Upper lobe of right lung (tissue), 1 donor: ENCODE measurements at regions not wholly inside any gene's neighbourhood (a gene's known extent, or its start where the extent isn't known, plus 50 kb on each side); places are given as distances from the start of the nearest gene placed in this dataset.

Experiments
- ATAC-seq: fragments of 200-7000 bp; cut with Tn5 transposase; one replicate; pipeline ENCODE4 v1.9.1; 2020; ENCODE audit warnings: mild to moderate bottlenecking, moderate library complexity
- DNase-seq: peaks from one replicate; pipeline ENCODE4 v3.0.0-alpha.2; 2020
- H3K27ac ChIP-seq: fragments of 200-600 bp; one replicate; pipeline ENCODE4 v1.8.0; 2022
- H3K27me3 ChIP-seq: fragments of 200-600 bp; one replicate; pipeline ENCODE4 v1.8.0; 2022; ENCODE audit warnings: mild to moderate bottlenecking
- H3K36me3 ChIP-seq: fragments of 200-600 bp; one replicate; pipeline ENCODE4 v1.8.0; 2022
- H3K4me1 ChIP-seq: fragments of 200-600 bp; one replicate; pipeline ENCODE4 v1.8.0; 2022
- H3K4me3 ChIP-seq: fragments of 200-600 bp; one replicate; pipeline ENCODE4 v1.8.0; 2022; ENCODE audit warnings: mild to moderate bottlenecking
- H3K9me3 ChIP-seq: fragments of 200-600 bp; one replicate; pipeline ENCODE4 v1.8.0; 2022
- CTCF ChIP-seq: fragments of 200-600 bp; IDR thresholded peaks from one replicate; pipeline ENCODE4 v1.8.0; 2022; ENCODE audit warnings: antibody characterized with exemption
- intact Hi-C: fragments of 100-400 bp; cut with DNase I; formaldehyde crosslinking; loops from one replicate; pipeline ENCODE4 v1.11.0; 2022
- donor health status: DM: no; HTN: yes; CAD: no; lungs with severe emphysema.

- no peak overlapping the region for H3K4me3 ChIP-seq
- no peak for ATAC-seq
- H3K9me3 ChIP-seq = no peaks in the 10 kb centered on the region
- no peaks in the 10 kb centered on the region for H3K36me3 ChIP-seq
- DNase-seq = no peak
- intact Hi-C loops = no loop called here
- H3K27me3 ChIP-seq = no peaks in the 10 kb centered on the region
- H3K27ac ChIP-seq = no peak overlapping the region
- no peak for TF ChIP-seq CTCF
- H3K4me1 ChIP-seq = no peaks in the 10 kb centered on the region
Observed at GRCh38 chr13:75073786-75074185, 408.2 kb downstream of the TBC1D4 start.

- intact Hi-C loops = no loop called here
- Histone ChIP-seq H3K36me3 (no peaks in the 10 kb centered on the region), H3K4me1 (no peaks in the 10 kb centered on the region), H3K27ac (no peak overlapping the region), H3K4me3 (no peak overlapping the region), H3K9me3 (no peaks in the 10 kb centered on the region), H3K27me3 (no peaks in the 10 kb centered on the region)
- no peak for TF ChIP-seq CTCF
- DNase-seq (no peak), ATAC-seq (no peak)
Observed at GRCh38 chr13:75072891-75073290, 409.1 kb downstream of the TBC1D4 start.

- Histone ChIP-seq H3K27ac (no peak overlapping the region), H3K27me3 (no peaks in the 10 kb centered on the region), H3K9me3 (no peaks in the 10 kb centered on the region), H3K4me1 (no peaks in the 10 kb centered on the region), H3K4me3 (no peak overlapping the region), H3K36me3 (no peaks in the 10 kb centered on the region)
- ATAC-seq (no peak), DNase-seq (no peak)
- intact Hi-C loops = no loop called here
- TF ChIP-seq CTCF = no peak
Observed at GRCh38 chr13:75072368-75072767, 409.6 kb downstream of the TBC1D4 start.

DNA sequence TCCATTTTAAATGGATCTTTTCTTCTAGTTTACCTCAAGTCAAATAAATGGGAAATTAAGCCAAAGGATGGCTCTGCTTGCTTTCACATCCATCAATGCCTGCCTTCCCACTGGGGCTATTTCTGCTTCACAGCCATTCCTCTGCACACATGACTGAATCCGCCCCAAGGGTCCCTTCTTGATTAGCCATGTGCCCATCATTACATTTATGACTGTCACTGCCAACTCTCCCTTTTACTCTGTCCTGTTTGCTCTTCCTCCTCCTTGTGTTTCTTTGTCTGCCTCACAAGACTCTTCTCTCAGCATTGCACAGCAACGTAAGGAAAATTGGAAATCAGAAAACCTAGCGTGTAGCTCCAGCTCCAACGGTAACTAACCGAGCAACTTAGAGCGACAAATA is 410.2 kb downstream of the TBC1D4 start:
- no peaks in the 10 kb centered on the region for H3K36me3 ChIP-seq
- ATAC-seq (no peak), DNase-seq (no peak)
- no peak overlapping the region for H3K27ac ChIP-seq
- no peak for TF ChIP-seq CTCF
- intact Hi-C loops = no loop called here
- H3K9me3 ChIP-seq = no peaks in the 10 kb centered on the region
- no peak overlapping the region for H3K4me3 ChIP-seq
- no peaks in the 10 kb centered on the region for H3K27me3 ChIP-seq
- H3K4me1 ChIP-seq = no peaks in the 10 kb centered on the region

DNA sequence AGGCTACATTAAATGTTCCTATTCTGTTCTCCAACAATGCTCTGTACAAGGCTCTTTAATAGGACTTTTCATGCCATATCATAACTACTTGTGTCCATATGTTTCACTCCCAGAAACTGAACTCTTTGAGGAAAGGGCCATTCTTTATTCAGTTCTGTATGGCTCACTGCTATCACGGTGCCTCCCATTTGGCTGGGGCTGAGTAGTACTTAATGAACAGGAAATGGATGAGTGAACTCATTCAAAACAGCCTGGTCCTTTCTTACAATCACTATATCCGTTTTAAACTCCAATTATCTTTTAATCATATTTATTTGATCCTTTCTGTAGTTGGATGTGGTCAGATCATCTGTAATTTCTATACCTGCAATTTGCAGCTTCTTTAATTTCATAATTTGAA is 410.6 kb downstream of the TBC1D4 start:
- H3K4me3 ChIP-seq = no peak overlapping the region
- no peak for TF ChIP-seq CTCF
- intact Hi-C loops = no loop called here
- H3K27me3 ChIP-seq = no peaks in the 10 kb centered on the region
- no peaks in the 10 kb centered on the region for H3K4me1 ChIP-seq
- DNase-seq = no peak
- no peak overlapping the region for H3K27ac ChIP-seq
- ATAC-seq = no peak
- no peaks in the 10 kb centered on the region for H3K9me3 ChIP-seq
- H3K36me3 ChIP-seq = no peaks in the 10 kb centered on the region

DNA sequence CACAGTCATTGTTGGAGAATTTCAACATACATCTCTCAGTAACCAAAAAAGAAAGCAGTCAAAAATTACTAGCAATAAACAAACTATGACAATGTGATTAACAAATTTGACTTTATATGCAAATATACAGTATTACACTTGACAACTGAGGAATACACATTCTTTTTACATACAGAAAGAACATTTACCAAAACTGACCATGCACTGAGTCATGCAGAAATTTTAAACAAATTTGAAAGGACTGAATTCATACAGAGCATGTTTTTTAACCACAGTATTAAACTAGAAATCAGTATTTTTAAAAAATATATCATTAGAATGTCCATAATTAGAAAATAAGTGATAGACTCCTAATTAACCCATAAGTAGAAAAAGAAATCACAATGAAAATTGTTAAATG is 420.1 kb downstream of the TBC1D4 start:
- no peak for ATAC-seq
- TF ChIP-seq CTCF = no peak
- intact Hi-C loops = no loop called here

More for the DNA sequence above, 420.1 kb downstream of the TBC1D4 start:
- no peaks in the 10 kb centered on the region for H3K4me1 ChIP-seq
- no peaks in the 10 kb centered on the region for H3K27me3 ChIP-seq
- H3K4me3 ChIP-seq = no peak overlapping the region
- no peak for DNase-seq
- no peaks in the 10 kb centered on the region for H3K9me3 ChIP-seq
- H3K36me3 ChIP-seq = no peaks in the 10 kb centered on the region
- no peak overlapping the region for H3K27ac ChIP-seq
